ENCODE measurements at regions not wholly inside any gene's neighbourhood (a gene's known extent, or its start where the extent isn't known, plus 50 kb on each side); places are given as distances from the start of the nearest gene placed in this dataset.

DNA sequence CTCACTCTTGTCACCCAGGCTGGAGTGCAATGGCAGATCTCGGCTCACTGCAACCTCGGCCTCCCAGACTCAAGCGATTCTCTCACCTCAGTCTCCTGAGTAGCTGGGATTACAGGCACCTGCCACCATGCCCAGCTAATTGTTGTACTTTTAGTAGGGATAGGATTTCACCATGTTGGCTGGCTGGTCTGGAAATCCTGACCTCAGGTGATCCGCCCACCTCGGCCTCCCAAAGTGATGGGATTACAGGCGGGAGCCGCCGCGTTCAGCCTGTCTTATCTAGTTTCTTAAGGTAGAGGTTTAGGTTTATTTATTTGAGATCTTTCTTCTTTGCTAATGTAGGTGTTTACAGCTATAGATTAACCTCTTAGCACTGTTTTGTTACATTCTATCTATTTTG lies 708.8 kb downstream of the ZNF385D start:
- TF ChIP-seq CTCF (IDR thresholded peaks at IDR 0.05; ENCODE audit: insufficient read depth, low read length, severe bottlenecking) = no peak
- no peak overlapping the region for H3K4me3 ChIP-seq (ENCODE audit: low read depth, low read length)

GRCh38 chr3:21041621-21042020 lies 709.4 kb downstream of the ZNF385D start:
- DNase-seq (ENCODE audit: low read depth) (no peak), FAIRE-seq (no peak)
- H3K36me3 ChIP-seq (ENCODE audit: control insufficient read depth, insufficient read depth, low read length) = no peaks in the 10 kb centered on the region
- TF ChIP-seq CTCF (IDR thresholded peaks at IDR 0.05; ENCODE audit: insufficient read depth, low read length, severe bottlenecking) = no peak
- no peak overlapping the region for H3K4me3 ChIP-seq (ENCODE audit: low read depth, low read length)
- no peaks in the 10 kb centered on the region for H3K27me3 ChIP-seq (ENCODE audit: control insufficient read depth, insufficient read depth, low read length)

More for the DNA sequence above, 708.8 kb downstream of the ZNF385D start:
- DNase-seq (ENCODE audit: low read depth) (no peak), FAIRE-seq (no peak)
- H3K36me3 ChIP-seq (ENCODE audit: control insufficient read depth, insufficient read depth, low read length) = no peaks in the 10 kb centered on the region
- no peaks in the 10 kb centered on the region for H3K27me3 ChIP-seq (ENCODE audit: control insufficient read depth, insufficient read depth, low read length)

DNA sequence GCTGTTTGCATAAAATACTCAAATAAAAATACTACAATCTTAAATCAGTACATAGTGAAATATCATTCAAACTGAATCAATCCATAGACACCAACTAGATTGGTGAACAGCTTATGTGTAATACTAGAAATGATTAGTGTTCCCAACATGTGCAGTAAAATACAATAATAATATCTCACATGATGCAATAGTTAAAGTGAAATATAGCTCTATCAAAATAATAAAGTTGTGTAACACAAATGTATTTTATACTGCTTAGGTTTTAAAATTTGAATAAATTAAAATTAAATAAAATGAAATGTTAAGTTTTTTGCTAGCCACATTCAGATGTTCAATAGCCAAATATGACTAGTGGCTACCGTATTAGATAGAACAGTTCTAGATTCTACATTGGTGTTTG lies 714.1 kb downstream of the ZNF385D start:
- FAIRE-seq (no peak), DNase-seq (ENCODE audit: low read depth) (no peak)
- Histone ChIP-seq H3K4me3 (ENCODE audit: low read depth, low read length) (no peak overlapping the region), H3K36me3 (ENCODE audit: control insufficient read depth, insufficient read depth, low read length) (no peaks in the 10 kb centered on the region), H3K27me3 (ENCODE audit: control insufficient read depth, insufficient read depth, low read length) (no peaks in the 10 kb centered on the region)
- TF ChIP-seq CTCF (IDR thresholded peaks at IDR 0.05; ENCODE audit: insufficient read depth, low read length, severe bottlenecking) = no peak

DNA sequence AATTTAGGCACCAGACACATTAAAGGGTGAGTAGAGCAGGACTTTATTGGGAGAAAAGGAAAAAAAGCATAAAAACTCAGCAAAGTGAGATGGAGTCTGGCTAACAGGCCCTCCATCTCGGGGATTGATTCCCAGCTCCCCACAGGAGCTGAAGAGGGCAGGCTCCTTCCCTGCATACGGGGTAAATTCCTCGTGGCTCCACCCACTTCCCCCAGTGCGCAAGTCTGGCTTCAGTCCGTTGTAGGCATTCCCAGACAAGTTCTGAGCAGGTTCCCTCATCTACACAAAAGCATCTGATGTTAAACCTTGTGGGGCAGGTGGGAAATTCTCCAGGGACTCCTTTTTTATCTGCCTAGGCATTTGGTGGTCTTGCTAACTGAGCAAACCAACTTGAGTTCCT lies 722.6 kb downstream of the ZNF385D start:
- FAIRE-seq (no peak), DNase-seq (ENCODE audit: low read depth) (no peak)
- Histone ChIP-seq H3K36me3 (ENCODE audit: control insufficient read depth, insufficient read depth, low read length) (no peaks in the 10 kb centered on the region), H3K27me3 (ENCODE audit: control insufficient read depth, insufficient read depth, low read length) (no peaks in the 10 kb centered on the region), H3K4me3 (ENCODE audit: low read depth, low read length) (no peak overlapping the region)
- TF ChIP-seq CTCF (IDR thresholded peaks at IDR 0.05; ENCODE audit: insufficient read depth, low read length, severe bottlenecking) = no peak

- DNase-seq (ENCODE audit: low read depth) (no peak), FAIRE-seq (no peak)
- TF ChIP-seq CTCF (IDR thresholded peaks at IDR 0.05; ENCODE audit: insufficient read depth, low read length, severe bottlenecking) = no peak
- Histone ChIP-seq H3K27me3 (ENCODE audit: control insufficient read depth, insufficient read depth, low read length) (no peaks in the 10 kb centered on the region), H3K4me3 (ENCODE audit: low read depth, low read length) (no peak overlapping the region), H3K36me3 (ENCODE audit: control insufficient read depth, insufficient read depth, low read length) (no peaks in the 10 kb centered on the region)
These were observed 726.4 kb downstream of the ZNF385D start for GRCh38 chr3:21024563-21024962.

- Histone ChIP-seq H3K27me3 (ENCODE audit: control insufficient read depth, insufficient read depth, low read length) (no peaks in the 10 kb centered on the region), H3K4me3 (ENCODE audit: low read depth, low read length) (no peak overlapping the region), H3K36me3 (ENCODE audit: control insufficient read depth, insufficient read depth, low read length) (no peaks in the 10 kb centered on the region)
- FAIRE-seq (peak; percentile 80), DNase-seq (ENCODE audit: low read depth) (no peak)
- TF ChIP-seq CTCF (IDR thresholded peaks at IDR 0.05; ENCODE audit: insufficient read depth, low read length, severe bottlenecking) = no peak
These were observed 730.3 kb downstream of the ZNF385D start for GRCh38 chr3:21020681-21021080.

Measured in bronchial epithelial cell (primary cell).